Heart left ventricle (tissue), 13 donors: ENCODE measurements at regions not wholly inside any gene's neighbourhood (a gene's known extent, or its start where the extent isn't known, plus 50 kb on each side); places are given as distances from the start of the nearest gene placed in this dataset.

Experiments
- POLR2A ChIP-seq, 2 donors: fragments of 450-650 bp; IDR thresholded peaks; one replicate each; pipeline ENCODE4 v1.6.1; 2017; ENCODE audit warnings: antibody characterized with exemption in 2 of 2, mild to moderate bottlenecking in 2 of 2, moderate library complexity in 2 of 2
- TF ChIP-seq, protein P1 (sequence below), 12 donors: fragments of 200-600 bp; sonication (generic) in 4 of 12; IDR thresholded peaks; one replicate each; pipeline versions ENCODE4 v1.5.0 to v1.8.0; 2018 to 2022; ENCODE audit warnings: antibody characterized with exemption in 12 of 12, mild to moderate bottlenecking in 5 of 12
- donor health status: ischemic (EF 13 %, LVEDD 7.1; RV severe dilation, severe dysfunction).
- donor health status: DM: no; HTN: yes; CAD: no.
- donor health status: DM: no; HTN: no; CAD: no.
- donor health status: ischemic (EF 25% LVEDD 6.9; RV normal size, moderate dysfunction).
- donor health status: ischemic (EF 25% LVEDD 5.7; RV mildly dilated, moderate dysfunction).
- donor health status: ischemic (EF 35%, LVEDD 5.7; RV mildly dilated, moderate dysfunction).
- donor health status: nonischemic (EF 11% LVEDD 7.7; RV severe dilation, severe dysfunction).
- donor health status: DM: yes; HTN: yes; CAD: no.
- donor health status: PGD.
- donor health status: ischemic (EF 29% LVEDD 5.4; RV normal size, mild dysfunction).
- donor health status: nonischemic (EF 23%, LVEDD 6.1; RV moderate dilation, normal function).

DNA sequence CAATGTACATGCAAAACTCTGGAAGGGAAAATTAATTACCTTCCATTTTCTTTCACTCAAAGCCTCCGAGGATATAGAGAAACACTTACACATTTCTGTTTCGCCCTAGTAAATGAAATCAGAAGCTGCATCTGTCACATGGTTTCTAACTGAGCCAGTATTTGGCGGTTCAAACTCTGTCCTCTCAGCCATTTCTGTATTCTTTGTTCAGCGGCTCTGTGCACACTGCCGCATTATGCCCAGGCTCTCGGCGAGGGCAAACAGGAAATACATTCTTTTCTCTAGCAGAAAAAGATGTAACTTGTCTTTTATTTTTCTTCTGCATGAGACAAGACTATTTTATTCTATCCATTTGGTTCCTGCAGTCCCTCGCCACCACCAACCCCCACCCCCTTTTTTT, 71.4 kb upstream of the GPM6B start:
- TF ChIP-seq, protein P1, sequence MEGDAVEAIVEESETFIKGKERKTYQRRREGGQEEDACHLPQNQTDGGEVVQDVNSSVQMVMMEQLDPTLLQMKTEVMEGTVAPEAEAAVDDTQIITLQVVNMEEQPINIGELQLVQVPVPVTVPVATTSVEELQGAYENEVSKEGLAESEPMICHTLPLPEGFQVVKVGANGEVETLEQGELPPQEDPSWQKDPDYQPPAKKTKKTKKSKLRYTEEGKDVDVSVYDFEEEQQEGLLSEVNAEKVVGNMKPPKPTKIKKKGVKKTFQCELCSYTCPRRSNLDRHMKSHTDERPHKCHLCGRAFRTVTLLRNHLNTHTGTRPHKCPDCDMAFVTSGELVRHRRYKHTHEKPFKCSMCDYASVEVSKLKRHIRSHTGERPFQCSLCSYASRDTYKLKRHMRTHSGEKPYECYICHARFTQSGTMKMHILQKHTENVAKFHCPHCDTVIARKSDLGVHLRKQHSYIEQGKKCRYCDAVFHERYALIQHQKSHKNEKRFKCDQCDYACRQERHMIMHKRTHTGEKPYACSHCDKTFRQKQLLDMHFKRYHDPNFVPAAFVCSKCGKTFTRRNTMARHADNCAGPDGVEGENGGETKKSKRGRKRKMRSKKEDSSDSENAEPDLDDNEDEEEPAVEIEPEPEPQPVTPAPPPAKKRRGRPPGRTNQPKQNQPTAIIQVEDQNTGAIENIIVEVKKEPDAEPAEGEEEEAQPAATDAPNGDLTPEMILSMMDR (IDR thresholded peaks at IDR 0.05), result no peak
- TF ChIP-seq POLR2A (IDR thresholded peaks at IDR 0.05), result no peak
